ENCODE measurements at regions not wholly inside any gene's neighbourhood (a gene's known extent, or its start where the extent isn't known, plus 50 kb on each side); places are given as distances from the start of the nearest gene placed in this dataset.

DNA sequence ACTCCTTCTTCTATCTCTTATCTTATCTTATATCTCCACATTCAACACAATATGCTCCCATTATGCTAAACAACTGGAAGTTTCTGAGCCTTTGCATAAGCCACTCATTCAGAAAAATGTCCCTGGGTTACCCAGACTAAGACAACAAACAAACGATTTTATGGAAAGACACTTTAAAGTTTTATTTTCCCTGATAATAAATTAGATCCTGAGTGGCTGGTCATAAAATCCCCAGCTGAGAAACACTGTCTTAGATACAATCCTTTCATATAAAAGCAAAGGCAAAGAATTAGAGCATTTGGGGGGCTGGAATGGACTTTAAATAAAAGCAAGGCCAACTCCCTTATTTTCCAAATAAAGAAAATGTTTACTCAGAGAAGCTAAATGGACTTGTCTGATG, 322.3 kb downstream of the GBE1 start:
- Histone ChIP-seq H3K27me3 (no peaks in the 10 kb centered on the region), H3K9me3 (no peaks in the 10 kb centered on the region), H3K4me1 (peaks cover 6% of the 10 kb centered on the region), H3K27ac (no peak overlapping the region), H3K36me3 (no peaks in the 10 kb centered on the region), H3K4me3 (no peak overlapping the region)
- 23% methylated on average over 1 of the region's 1 CpG for whole genome bisulfite sequencing
- TF ChIP-seq, protein P1, sequence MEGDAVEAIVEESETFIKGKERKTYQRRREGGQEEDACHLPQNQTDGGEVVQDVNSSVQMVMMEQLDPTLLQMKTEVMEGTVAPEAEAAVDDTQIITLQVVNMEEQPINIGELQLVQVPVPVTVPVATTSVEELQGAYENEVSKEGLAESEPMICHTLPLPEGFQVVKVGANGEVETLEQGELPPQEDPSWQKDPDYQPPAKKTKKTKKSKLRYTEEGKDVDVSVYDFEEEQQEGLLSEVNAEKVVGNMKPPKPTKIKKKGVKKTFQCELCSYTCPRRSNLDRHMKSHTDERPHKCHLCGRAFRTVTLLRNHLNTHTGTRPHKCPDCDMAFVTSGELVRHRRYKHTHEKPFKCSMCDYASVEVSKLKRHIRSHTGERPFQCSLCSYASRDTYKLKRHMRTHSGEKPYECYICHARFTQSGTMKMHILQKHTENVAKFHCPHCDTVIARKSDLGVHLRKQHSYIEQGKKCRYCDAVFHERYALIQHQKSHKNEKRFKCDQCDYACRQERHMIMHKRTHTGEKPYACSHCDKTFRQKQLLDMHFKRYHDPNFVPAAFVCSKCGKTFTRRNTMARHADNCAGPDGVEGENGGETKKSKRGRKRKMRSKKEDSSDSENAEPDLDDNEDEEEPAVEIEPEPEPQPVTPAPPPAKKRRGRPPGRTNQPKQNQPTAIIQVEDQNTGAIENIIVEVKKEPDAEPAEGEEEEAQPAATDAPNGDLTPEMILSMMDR (IDR thresholded peaks at IDR 0.05), result no peak
- TF ChIP-seq POLR2AphosphoS5 (IDR thresholded peaks at IDR 0.05) (no peak), EP300 (IDR thresholded peaks at IDR 0.05) (no peak)
- no peak for DNase-seq (ENCODE audit: low spot score in 2 of 2)

DNA sequence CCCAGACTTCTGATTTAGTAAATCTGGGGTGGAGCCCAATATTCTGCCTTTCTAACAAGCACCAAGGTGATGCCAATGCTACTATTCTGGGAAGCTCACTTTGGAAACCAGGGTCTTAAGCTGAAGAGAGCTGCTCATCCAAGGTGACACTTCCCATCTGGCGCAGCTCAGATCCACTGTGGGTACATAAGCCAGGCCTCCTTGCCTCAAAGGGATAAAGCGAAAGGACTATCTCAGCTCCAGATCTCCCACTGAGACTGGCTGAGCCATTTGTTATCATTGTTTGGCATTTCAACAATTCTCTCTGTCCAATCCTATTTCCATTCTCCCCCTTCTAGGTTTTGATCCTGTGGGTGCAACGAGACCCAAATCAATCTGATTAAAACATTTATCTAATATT, 323.8 kb downstream of the GBE1 start:
- TF ChIP-seq EP300 (IDR thresholded peaks at IDR 0.05), result no peak
- no peak for TF ChIP-seq POLR2AphosphoS5 (IDR thresholded peaks at IDR 0.05)
- TF ChIP-seq, protein P1 (IDR thresholded peaks at IDR 0.05), result no peak
- no peak for TF ChIP-seq POLR2A (IDR thresholded peaks at IDR 0.05)
- DNase-seq (ENCODE audit: low spot score in 2 of 2), result no peak
- Histone ChIP-seq H3K4me3 (no peak overlapping the region), H3K27me3 (no peaks in the 10 kb centered on the region), H3K4me1 (no peaks in the 10 kb centered on the region), H3K36me3 (no peaks in the 10 kb centered on the region), H3K9me3 (no peaks in the 10 kb centered on the region), H3K27ac (no peak overlapping the region)
- WGBS, result 83% methylated on average over 3 of the region's 3 CpGs

DNA sequence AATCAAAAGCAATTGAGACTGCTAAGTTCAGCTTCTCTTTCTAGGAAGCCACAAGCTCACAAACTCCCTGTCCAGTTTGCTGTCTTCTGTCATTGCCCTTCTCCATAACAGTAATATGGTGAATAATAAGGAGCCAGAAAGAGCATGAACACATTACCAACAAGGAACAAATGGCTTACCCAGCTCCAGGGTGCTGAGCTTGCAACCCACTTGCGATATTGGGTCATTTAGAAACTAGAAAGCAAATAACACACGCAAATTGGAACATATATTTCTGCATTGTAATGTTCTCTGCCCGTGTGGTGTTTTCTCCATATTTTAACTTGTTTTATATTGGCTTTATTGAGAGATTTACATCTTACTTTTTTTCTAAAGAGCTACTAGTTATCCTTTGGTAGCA, 325.3 kb downstream of the GBE1 start:
- Histone ChIP-seq H3K4me3 (no peak overlapping the region), H3K4me1 (no peaks in the 10 kb centered on the region), H3K36me3 (no peaks in the 10 kb centered on the region), H3K9me3 (no peaks in the 10 kb centered on the region), H3K27me3 (no peaks in the 10 kb centered on the region), H3K27ac (no peak overlapping the region)
- no peak for DNase-seq (ENCODE audit: low spot score in 2 of 2)
- TF ChIP-seq, protein P1 (IDR thresholded peaks at IDR 0.05), result no peak
- TF ChIP-seq POLR2AphosphoS5 (IDR thresholded peaks at IDR 0.05) (no peak), POLR2A (IDR thresholded peaks at IDR 0.05) (no peak), EP300 (IDR thresholded peaks at IDR 0.05) (no peak)
- WGBS, result 88% methylated on average over 3 of the region's 3 CpGs

DNA sequence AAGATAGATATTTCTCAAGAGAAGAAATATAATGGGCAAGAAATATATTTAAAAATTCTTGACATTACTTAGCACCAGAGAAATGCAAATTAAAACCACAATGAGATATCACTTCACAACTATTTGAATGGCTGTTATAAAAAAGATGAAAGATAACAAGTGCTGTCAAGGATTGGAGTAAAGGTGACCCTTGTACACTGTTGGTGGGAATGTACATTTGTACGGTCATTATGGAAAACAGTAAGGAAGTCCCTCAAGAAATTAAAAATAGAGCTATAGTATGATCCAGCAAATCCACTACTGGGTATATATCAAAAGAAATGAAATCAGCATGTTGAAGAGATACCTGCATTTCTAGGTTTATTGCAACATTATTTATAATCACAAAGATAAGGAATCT, 326.4 kb downstream of the GBE1 start:
- H3K27me3 ChIP-seq, result no peaks in the 10 kb centered on the region
- H3K36me3 ChIP-seq, result no peaks in the 10 kb centered on the region
- no peaks in the 10 kb centered on the region for H3K9me3 ChIP-seq
- H3K27ac ChIP-seq, result no peak overlapping the region
- WGBS, result 94% methylated on average over 1 of the region's 1 CpG
- H3K4me3 ChIP-seq, result no peak overlapping the region
- H3K4me1 ChIP-seq, result no peaks in the 10 kb centered on the region
- TF ChIP-seq EP300 (IDR thresholded peaks at IDR 0.05) (no peak), POLR2AphosphoS5 (IDR thresholded peaks at IDR 0.05) (no peak), POLR2A (IDR thresholded peaks at IDR 0.05) (no peak)
- TF ChIP-seq, protein P1 (IDR thresholded peaks at IDR 0.05), result no peak
- DNase-seq (ENCODE audit: low spot score in 2 of 2), result no peak

DNA sequence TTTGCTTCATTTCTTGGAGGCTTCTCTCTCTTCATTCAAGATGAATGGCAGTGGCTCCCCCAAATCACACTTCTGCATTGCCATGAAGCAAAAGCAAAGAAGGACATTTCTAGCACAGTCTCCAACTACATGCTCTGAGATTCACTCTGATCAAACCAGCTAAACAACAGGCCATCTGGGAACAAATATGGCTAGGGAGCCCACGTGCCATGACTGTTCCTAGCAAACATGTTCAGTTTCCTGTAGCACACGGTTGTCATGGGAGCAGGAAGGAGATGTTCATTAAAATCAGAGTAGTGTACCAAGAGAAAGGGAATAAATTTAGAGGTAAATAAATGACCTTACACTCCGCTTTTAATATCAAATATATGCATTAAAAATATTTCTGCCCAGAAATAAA, 327.3 kb downstream of the GBE1 start:
- Histone ChIP-seq H3K27me3 (no peaks in the 10 kb centered on the region), H3K36me3 (no peaks in the 10 kb centered on the region)

More for the DNA sequence above, 327.3 kb downstream of the GBE1 start:
- no peaks in the 10 kb centered on the region for H3K9me3 ChIP-seq
- no peak overlapping the region for H3K4me3 ChIP-seq
- 56% methylated on average over 3 of the region's 3 CpGs for WGBS
- H3K27ac ChIP-seq, result no peak overlapping the region
- no peaks in the 10 kb centered on the region for H3K4me1 ChIP-seq
- no peak for DNase-seq (ENCODE audit: low spot score in 2 of 2)
- TF ChIP-seq POLR2A (IDR thresholded peaks at IDR 0.05) (no peak), POLR2AphosphoS5 (IDR thresholded peaks at IDR 0.05) (no peak), EP300 (IDR thresholded peaks at IDR 0.05) (no peak)
- TF ChIP-seq, protein P1 (IDR thresholded peaks at IDR 0.05), result no peak

Measured in suprapubic skin (tissue), 4 donors.